ENCODE measurements at regions not wholly inside any gene's neighbourhood (a gene's known extent, or its start where the extent isn't known, plus 50 kb on each side); places are given as distances from the start of the nearest gene placed in this dataset.

DNA sequence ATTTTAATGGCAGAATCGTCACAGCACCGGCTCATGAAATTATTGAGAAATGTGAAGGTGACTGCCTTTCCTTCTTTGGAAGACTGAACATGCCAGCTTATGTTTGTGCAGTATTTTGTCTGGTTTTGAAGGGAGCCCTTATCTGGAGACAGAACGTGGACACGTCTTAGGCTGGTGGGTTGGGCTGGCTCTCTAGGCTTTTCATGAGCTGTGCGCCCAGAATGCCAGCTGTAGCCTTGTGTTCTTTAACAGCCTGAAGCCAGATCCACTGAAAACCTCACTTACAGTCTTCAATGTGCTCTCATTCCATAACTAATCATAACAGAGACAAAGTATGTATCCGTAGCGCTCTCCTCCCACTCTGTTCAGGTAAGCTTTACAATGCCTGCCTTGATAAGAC, 184.4 kb upstream of the HTR2A start:
- H3K9ac ChIP-seq (ENCODE audit: low read depth, low read length), result no peak overlapping the region
- no peaks in the 10 kb centered on the region for H3K27me3 ChIP-seq (ENCODE audit: control insufficient read depth, insufficient read depth, low read length)
- no peak overlapping the region for H2BK120ac ChIP-seq (ENCODE audit: low read depth, low read length)
- no peak overlapping the region for H3K18ac ChIP-seq (ENCODE audit: low read depth, low read length)
- no peak overlapping the region for H2AK9ac ChIP-seq (replicated peaks; ENCODE audit: low read depth, low read length, poor library complexity)
- H4K5ac ChIP-seq (ENCODE audit: low read depth, low read length), result no peak overlapping the region
- in situ Hi-C loops (cut with MboI; ENCODE audit: low sequenced_read_pairs), result no loop called here
- intact Hi-C loops (cut with micrococcal nuclease), result no loop called here
- H3K56ac ChIP-seq (ENCODE audit: extremely low read depth, insufficient read depth, low read length), result no peak overlapping the region
- H3K9me1 ChIP-seq (ENCODE audit: insufficient read depth, low read length), result no peaks in the 10 kb centered on the region
- ATAC-seq (ENCODE audit: low read depth), result no peak
- no peak overlapping the region for H2AFZ ChIP-seq (replicated peaks; ENCODE audit: low read length, poor library complexity)
- no peak overlapping the region for H2BK5ac ChIP-seq (ENCODE audit: low read depth, low read length, poor library complexity, severe bottlenecking)
- no peaks in the 10 kb centered on the region for H4K20me1 ChIP-seq (ENCODE audit: insufficient read depth, low read length)
- BruUV-seq (replicated peaks), result no TSS peak
- no peak overlapping the region for H3K4me3 ChIP-seq (ENCODE audit: insufficient read depth, low read depth, low read length)
- H3K79me1 ChIP-seq (ENCODE audit: low read depth in 1 of 2, low read length in 2 of 2), result no peaks in the 10 kb centered on the region
- H3K9me3 ChIP-seq (ENCODE audit: control insufficient read depth, insufficient read depth, low read length), result no peaks in the 10 kb centered on the region
- no peak for TF ChIP-seq CHD1 (IDR thresholded peaks at IDR 0.05; ENCODE audit: low read depth, low read length)
- no peak for TF ChIP-seq SMC3 (IDR thresholded peaks at IDR 0.05; ENCODE audit: low read depth, low read length)
- no peak for TF ChIP-seq RFX5 (IDR thresholded peaks at IDR 0.05; ENCODE audit: low read depth, low read length)
- no peak for TF ChIP-seq RAD21 (IDR thresholded peaks at IDR 0.05; ENCODE audit: low read length)
- TF ChIP-seq MAZ (IDR thresholded peaks at IDR 0.05; ENCODE audit: borderline replicate concordance, low read depth, low read length), result no peak
- TF ChIP-seq, protein P1, sequence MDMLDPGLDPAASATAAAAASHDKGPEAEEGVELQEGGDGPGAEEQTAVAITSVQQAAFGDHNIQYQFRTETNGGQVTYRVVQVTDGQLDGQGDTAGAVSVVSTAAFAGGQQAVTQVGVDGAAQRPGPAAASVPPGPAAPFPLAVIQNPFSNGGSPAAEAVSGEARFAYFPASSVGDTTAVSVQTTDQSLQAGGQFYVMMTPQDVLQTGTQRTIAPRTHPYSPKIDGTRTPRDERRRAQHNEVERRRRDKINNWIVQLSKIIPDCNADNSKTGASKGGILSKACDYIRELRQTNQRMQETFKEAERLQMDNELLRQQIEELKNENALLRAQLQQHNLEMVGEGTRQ (IDR thresholded peaks at IDR 0.05; ENCODE audit: low read depth, low read length), result no peak
- no peak overlapping the region for H2AK5ac ChIP-seq (ENCODE audit: low read depth, low read length)
- ChIA-PET CTCF (no interaction called here), POLR2A (ENCODE audit: unreplicated experiment) (no interaction called here)
- H2BK20ac ChIP-seq (ENCODE audit: low read depth, low read length), result no peak overlapping the region
- H4K91ac ChIP-seq (ENCODE audit: insufficient read depth, low read depth, low read length), result no peak overlapping the region
- H2BK15ac ChIP-seq (ENCODE audit: low read depth, low read length), result no peak overlapping the region
- no peak overlapping the region for H3K23ac ChIP-seq (ENCODE audit: low read depth, low read length)
- no peak overlapping the region for H3K4ac ChIP-seq (ENCODE audit: low read depth, low read length)
- H3K36me3 ChIP-seq (ENCODE audit: control insufficient read depth, insufficient read depth, low read length), result no peaks in the 10 kb centered on the region
- dilution Hi-C loops (cut with HindIII; ENCODE audit: low sequenced_read_pairs, unreplicated experiment), result no loop called here
- H3K14ac ChIP-seq (replicated peaks; ENCODE audit: low read depth, low read length), result no peak overlapping the region
- no peak for DNase-seq
- WGBS, 2 experiments (ENCODE audit: extremely low coverage in 2 of 2, insufficient read length in 1 of 2), result 80% methylated on average over 3 of the region's 7 CpGs; no CpG with 5 or more reads in 1 of the 2 experiments
- no peak overlapping the region for H3K27ac ChIP-seq (ENCODE audit: insufficient read depth, low read length)
- no peak overlapping the region for H4K8ac ChIP-seq (ENCODE audit: low read depth in 2 of 2, low read length in 2 of 2)
- no peak overlapping the region for H3K4me2 ChIP-seq (ENCODE audit: low read depth, low read length)
- H3K4me1 ChIP-seq (ENCODE audit: control insufficient read depth, insufficient read depth, low read length), result no peaks in the 10 kb centered on the region
